ENCODE measurements at regions not wholly inside any gene's neighbourhood (a gene's known extent, or its start where the extent isn't known, plus 50 kb on each side); places are given as distances from the start of the nearest gene placed in this dataset.

GRCh38 chr6:165205632-165206031 is 103.8 kb downstream of the C6orf118 start:
- Histone ChIP-seq H3K79me2 (ENCODE audit: insufficient read depth, low read length) (no peaks in the 10 kb centered on the region), H4K20me1 (ENCODE audit: insufficient read depth, low read length, poor library complexity, severe bottlenecking) (no peaks in the 10 kb centered on the region), H2AFZ (ENCODE audit: low read length) (no peak overlapping the region), H3K4me1 (ENCODE audit: insufficient read depth, low read length, poor library complexity, severe bottlenecking) (no peaks in the 10 kb centered on the region), H3K4me3 (ENCODE audit: low read length, poor library complexity, severe bottlenecking) (no peak overlapping the region), H3K9me2 (replicated peaks; ENCODE audit: low read depth, low read length) (no peaks in the 10 kb centered on the region), H3K36me3 (ENCODE audit: insufficient read depth, low read length) (no peaks in the 10 kb centered on the region), H3K27me3 (ENCODE audit: insufficient read depth, low read length, poor library complexity, severe bottlenecking) (no peaks in the 10 kb centered on the region), H3K4me2 (ENCODE audit: low read depth, low read length, poor library complexity, severe bottlenecking) (no peak overlapping the region), H3K9ac (ENCODE audit: low read depth, low read length, poor library complexity, severe bottlenecking) (no peak overlapping the region), H3K9me3 (ENCODE audit: insufficient read depth, low read depth, low read length) (no peaks in the 10 kb centered on the region), H3F3A (ENCODE audit: low read depth) (no peaks in the 10 kb centered on the region)
- TF ChIP-seq CTCF (conservative IDR thresholded peaks at IDR 0.05; ENCODE audit: low read length) (no peak), EZH2phosphoT487 (IDR thresholded peaks at IDR 0.05; ENCODE audit: borderline replicate concordance) (no peak)

GRCh38 chr6:165204807-165205545 is 104.4 kb downstream of the C6orf118 start:
- Histone ChIP-seq H3K36me3 (ENCODE audit: insufficient read depth, low read length) (no peaks in the 10 kb centered on the region), H4K20me1 (ENCODE audit: insufficient read depth, low read length, poor library complexity, severe bottlenecking) (no peaks in the 10 kb centered on the region), H3K9ac (ENCODE audit: low read depth, low read length, poor library complexity, severe bottlenecking) (no peak overlapping the region), H3K27me3 (ENCODE audit: insufficient read depth, low read length, poor library complexity, severe bottlenecking) (no peaks in the 10 kb centered on the region), H3K4me2 (ENCODE audit: low read depth, low read length, poor library complexity, severe bottlenecking) (no peak overlapping the region), H3K9me3 (ENCODE audit: insufficient read depth, low read depth, low read length) (no peaks in the 10 kb centered on the region), H3F3A (ENCODE audit: low read depth) (no peaks in the 10 kb centered on the region), H3K79me2 (ENCODE audit: insufficient read depth, low read length) (no peaks in the 10 kb centered on the region), H3K4me3 (ENCODE audit: low read length, poor library complexity, severe bottlenecking) (no peak overlapping the region), H3K4me1 (ENCODE audit: insufficient read depth, low read length, poor library complexity, severe bottlenecking) (no peaks in the 10 kb centered on the region), H3K9me2 (replicated peaks; ENCODE audit: low read depth, low read length) (no peaks in the 10 kb centered on the region), H2AFZ (ENCODE audit: low read length) (no peak overlapping the region)
- TF ChIP-seq EZH2phosphoT487 (IDR thresholded peaks at IDR 0.05; ENCODE audit: borderline replicate concordance) (no peak), CTCF (conservative IDR thresholded peaks at IDR 0.05; ENCODE audit: low read length) (no peak)

- no peak overlapping the region for H3K9ac ChIP-seq (ENCODE audit: low read depth, low read length, poor library complexity, severe bottlenecking)
- no peaks in the 10 kb centered on the region for H3F3A ChIP-seq (ENCODE audit: low read depth)
- H4K20me1 ChIP-seq (ENCODE audit: insufficient read depth, low read length, poor library complexity, severe bottlenecking), result no peaks in the 10 kb centered on the region
- H3K9me3 ChIP-seq (ENCODE audit: insufficient read depth, low read depth, low read length), result no peaks in the 10 kb centered on the region
- H3K4me1 ChIP-seq (ENCODE audit: insufficient read depth, low read length, poor library complexity, severe bottlenecking), result no peaks in the 10 kb centered on the region
- no peaks in the 10 kb centered on the region for H3K27me3 ChIP-seq (ENCODE audit: insufficient read depth, low read length, poor library complexity, severe bottlenecking)
- TF ChIP-seq EZH2phosphoT487 (IDR thresholded peaks at IDR 0.05; ENCODE audit: borderline replicate concordance), result no peak
- TF ChIP-seq CTCF (conservative IDR thresholded peaks at IDR 0.05; ENCODE audit: low read length), result no peak
- no peak overlapping the region for H2AFZ ChIP-seq (ENCODE audit: low read length)
- no peaks in the 10 kb centered on the region for H3K79me2 ChIP-seq (ENCODE audit: insufficient read depth, low read length)
- H3K9me2 ChIP-seq (replicated peaks; ENCODE audit: low read depth, low read length), result no peaks in the 10 kb centered on the region
- H3K36me3 ChIP-seq (ENCODE audit: insufficient read depth, low read length), result no peaks in the 10 kb centered on the region
- no peak overlapping the region for H3K4me3 ChIP-seq (ENCODE audit: low read length, poor library complexity, severe bottlenecking)
- no peak overlapping the region for H3K4me2 ChIP-seq (ENCODE audit: low read depth, low read length, poor library complexity, severe bottlenecking)
Observed at GRCh38 chr6:165200178-165200577, 109.2 kb downstream of the C6orf118 start.
